Activated CD4-positive, alpha-beta T cell treated with anti-CD3 and anti-CD28 coated beads, Interleukin-2, amount 50 U/mL, for 16 hours (primary cell): ENCODE measurements at regions not wholly inside any gene's neighbourhood (a gene's known extent, or its start where the extent isn't known, plus 50 kb on each side); places are given as distances from the start of the nearest gene placed in this dataset.

Experiments
- DNase-seq: peaks from one replicate; pipeline ENCODE4 v3.0.0-alpha.2; 2020

GRCh38 chr9:130782886-130783530 is 52.0 kb upstream of the ABL1 start:
- DNase-seq = no peak

DNA sequence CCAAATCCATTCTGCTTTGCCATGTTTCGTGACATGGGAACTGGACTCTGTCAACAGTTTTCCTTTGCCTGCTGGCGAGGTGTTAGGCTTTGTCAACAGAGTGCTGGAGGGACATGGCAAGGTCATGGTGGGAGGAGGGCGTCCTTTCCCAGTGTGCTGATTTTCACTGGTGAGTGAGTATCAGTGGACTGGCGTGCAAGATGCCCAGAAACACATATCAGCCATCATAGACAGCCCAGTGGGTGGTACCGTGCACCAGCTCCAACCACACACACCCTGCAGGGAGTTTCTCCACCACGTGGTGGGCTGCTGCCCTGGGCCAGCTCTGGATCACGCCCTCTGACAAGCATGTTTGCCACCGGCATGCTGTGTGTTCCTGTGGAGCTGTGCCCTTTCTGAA is 50.0 kb upstream of the ABL1 start:
- DNase-seq = no peak
